Neuronal stem cell (in vitro differentiated cells): ENCODE measurements at regions not wholly inside any gene's neighbourhood (a gene's known extent, or its start where the extent isn't known, plus 50 kb on each side); places are given as distances from the start of the nearest gene placed in this dataset.

ENCODE experiments used
- DNase-seq: peaks from one replicate; pipeline ENCODE4 v3.0.0-alpha.2; 2013; ENCODE audit warnings: low spot score
- H2AFZ ChIP-seq: one replicate; pipeline ENCODE4 v1.6.1; 2013; ENCODE audit warnings: mild to moderate bottlenecking, low read length, inconsistent platforms
- H2AK5ac ChIP-seq: 2 replicates; pipeline ENCODE4 v1.6.1; 2013; ENCODE audit warnings: low read depth, mild to moderate bottlenecking, inconsistent platforms, low read length, moderate library complexity, mixed read lengths
- H2BK120ac ChIP-seq: 2 replicates; pipeline ENCODE4 v1.6.1; 2013; ENCODE audit warnings: low read depth, mild to moderate bottlenecking, inconsistent platforms, low read length, moderate library complexity, mixed read lengths
- H2BK12ac ChIP-seq: one replicate; pipeline ENCODE4 v1.6.1; 2013; ENCODE audit warnings: low read length, inconsistent platforms
- H2BK15ac ChIP-seq: 2 replicates; pipeline ENCODE4 v1.6.1; 2013; ENCODE audit warnings: mild to moderate bottlenecking, low read length, inconsistent platforms, mixed read lengths
- H2BK5ac ChIP-seq: one replicate; pipeline ENCODE4 v1.6.1; 2013; ENCODE audit warnings: inconsistent platforms, mild to moderate bottlenecking, low read length, moderate library complexity
- H3K14ac ChIP-seq: one replicate; pipeline ENCODE4 v1.6.1; 2013; ENCODE audit warnings: low read length, inconsistent platforms
- H3K18ac ChIP-seq: 2 replicates; pipeline ENCODE4 v1.6.1; 2013; ENCODE audit warnings: low read length, inconsistent platforms
- H3K23ac ChIP-seq: 2 replicates; pipeline ENCODE4 v1.6.1; 2013; ENCODE audit warnings: low read depth, mild to moderate bottlenecking, mixed read lengths, low read length, inconsistent platforms; ENCODE audit not compliant: poor library complexity
- H3K27ac ChIP-seq: replicated peaks from 3 replicates; pipeline ENCODE4 v1.5.1; 2013; ENCODE audit warnings: low read length, inconsistent platforms
- H3K27me3 ChIP-seq, 3 experiments: 2 replicates each; pipeline ENCODE4 v1.6.1; 2013; ENCODE audit warnings: low read length in 3 of 3, mild to moderate bottlenecking in 2 of 3, inconsistent platforms in 1 of 3, low read depth in 1 of 3, mixed read lengths in 1 of 3, moderate library complexity in 1 of 3; ENCODE audit not compliant: control insufficient read depth in 3 of 3, insufficient read depth in 3 of 3
- H3K36me3 ChIP-seq, 2 donors: replicated peaks in 1 of 2; 2 replicates each; pipeline ENCODE4 v1.6.1; 2013; ENCODE audit warnings: low read length in 2 of 2; ENCODE audit not compliant: control insufficient read depth in 2 of 2, insufficient read depth in 2 of 2
- H3K4ac ChIP-seq: 2 replicates; pipeline ENCODE4 v1.6.1; 2013; ENCODE audit warnings: inconsistent platforms, mild to moderate bottlenecking, low read length, moderate library complexity
- H3K4me1 ChIP-seq, 2 donors: 1 replicate in 1 of 2; 2 replicates in 1 of 2; pipeline ENCODE4 v1.6.1; 2013; ENCODE audit warnings: low read length in 2 of 2, low read depth in 1 of 2; ENCODE audit not compliant: control insufficient read depth in 2 of 2, insufficient read depth in 1 of 2
- H3K4me2 ChIP-seq: one replicate; pipeline ENCODE4 v1.6.1; 2013; ENCODE audit warnings: mild to moderate bottlenecking, low read length, inconsistent platforms; ENCODE audit not compliant: insufficient read depth, poor library complexity, severe bottlenecking
- H3K4me3 ChIP-seq, 2 donors: 2 replicates each; pipeline ENCODE4 v1.5.1; 2013; ENCODE audit warnings: low read length in 2 of 2, mild to moderate bottlenecking in 2 of 2, inconsistent platforms in 1 of 2, moderate library complexity in 1 of 2
- H3K79me1 ChIP-seq: one replicate; pipeline ENCODE4 v1.6.1; 2013; ENCODE audit warnings: low read depth, mild to moderate bottlenecking, inconsistent platforms, low read length, moderate library complexity
- H3K9ac ChIP-seq: one replicate; pipeline ENCODE4 v1.6.1; 2013; ENCODE audit warnings: mild to moderate bottlenecking, low read depth, low read length, inconsistent platforms; ENCODE audit not compliant: poor library complexity
- H3K9me3 ChIP-seq, 2 donors: replicated peaks in 1 of 2; 2 replicates each; pipeline versions ENCODE3 to v1.6.1; 2013; ENCODE audit warnings: low read length in 2 of 2, mild to moderate bottlenecking in 2 of 2, inconsistent platforms in 1 of 2, low read depth in 1 of 2, mixed read lengths in 1 of 2, moderate library complexity in 1 of 2; ENCODE audit not compliant: control insufficient read depth in 2 of 2, insufficient read depth in 1 of 2
- H4K8ac ChIP-seq: one replicate; pipeline ENCODE4 v1.6.1; 2013; ENCODE audit warnings: low read depth, mild to moderate bottlenecking, inconsistent platforms, low read length, moderate library complexity
- H4K91ac ChIP-seq: one replicate; pipeline ENCODE4 v1.6.1; 2013; ENCODE audit warnings: low read length, low read depth, mild to moderate bottlenecking, inconsistent platforms; ENCODE audit not compliant: poor library complexity
- WGBS, 2 donors: extraction: QIAGEN DNeasy Blood & Tissue Kit; methylation state at CpG; one replicate each; pipeline ENCODE4 v1.1.7; 2013; ENCODE audit warnings: missing lambda C conversion rate in 2 of 2, mixed read lengths in 1 of 2; ENCODE audit not compliant: insufficient read length in 2 of 2, insufficient replicate concordance in 1 of 2; ENCODE audit errors: extremely low coverage in 2 of 2; 5-methylcytosine and 5-hydroxymethylcytosine counted together

DNA sequence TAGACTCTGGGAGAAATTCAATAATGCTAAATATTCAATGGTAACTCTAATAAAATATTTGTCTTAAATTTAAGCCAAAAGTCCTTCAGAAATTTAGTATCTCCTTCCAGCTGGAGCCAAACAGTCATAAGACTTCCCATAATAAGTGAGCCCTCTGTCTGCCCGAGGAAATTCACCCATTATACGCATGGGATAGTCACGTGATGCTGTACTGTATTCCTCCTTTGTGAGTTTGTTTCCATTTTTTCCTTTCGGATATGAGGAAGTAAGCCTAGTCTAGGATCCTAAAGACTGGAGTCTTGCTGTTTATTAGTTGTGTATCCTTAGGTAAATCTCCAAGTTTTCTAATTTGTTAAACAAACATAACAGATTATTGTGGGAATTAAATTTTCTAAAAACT, 110.4 kb upstream of the PLAAT1 start:
- no peaks in the 10 kb centered on the region for H3K4me1 ChIP-seq
- no peak overlapping the region for H2BK15ac ChIP-seq
- no peak overlapping the region for H3K23ac ChIP-seq
- H3K27me3 ChIP-seq = peaks cover 0 to 3% (median 0%) of the 10 kb centered on the region in 3 experiments
- no peak overlapping the region for H2AFZ ChIP-seq
- no peak overlapping the region for H3K9ac ChIP-seq
- H3K79me1 ChIP-seq = no peaks in the 10 kb centered on the region
- no peak overlapping the region for H3K4me2 ChIP-seq
- H3K18ac ChIP-seq = no peak overlapping the region
- H3K14ac ChIP-seq = no peak overlapping the region
- no peak overlapping the region for H2BK5ac ChIP-seq
- no peak overlapping the region for H2BK12ac ChIP-seq
- no peaks in the 10 kb centered on the region for H3K9me3 ChIP-seq
- no peak for DNase-seq
- no peak overlapping the region for H3K27ac ChIP-seq
- H4K8ac ChIP-seq = no peak overlapping the region
- H2BK120ac ChIP-seq = no peak overlapping the region
- no peaks in the 10 kb centered on the region for H3K36me3 ChIP-seq
- H4K91ac ChIP-seq = no peak overlapping the region
- no peak overlapping the region for H3K4ac ChIP-seq
- H2AK5ac ChIP-seq = no peak overlapping the region
- no CpG with 5 or more reads among the region's 4 CpGs for WGBS, 2 donors
- H3K4me3 ChIP-seq = no peak overlapping the region

DNA sequence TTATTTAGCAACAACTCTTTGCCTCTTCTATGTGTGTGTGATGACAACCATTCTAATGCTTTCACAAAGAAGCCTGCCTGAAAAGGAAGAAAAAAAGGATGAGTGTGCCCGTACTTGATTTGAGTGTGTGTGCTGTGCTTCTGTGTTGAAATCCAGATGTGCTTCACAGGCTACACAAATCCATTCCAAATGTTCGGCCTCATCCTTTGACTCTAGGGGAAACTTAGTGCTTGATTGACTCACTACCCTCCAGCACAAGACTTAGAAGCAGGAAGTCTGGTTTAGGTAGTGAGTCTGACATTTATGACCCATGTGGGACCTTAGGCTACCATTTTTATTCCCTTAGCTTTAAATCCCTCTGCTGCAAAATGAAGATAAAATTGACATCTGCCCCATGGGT, 108.8 kb upstream of the PLAAT1 start:
- Histone ChIP-seq H3K4me1 (no peaks in the 10 kb centered on the region), H3K4me3 (no peak overlapping the region), H2BK12ac (no peak overlapping the region), H3K79me1 (no peaks in the 10 kb centered on the region), H3K14ac (no peak overlapping the region), H4K91ac (no peak overlapping the region), H2BK120ac (no peak overlapping the region), H3K9me3 (no peaks in the 10 kb centered on the region), H2BK5ac (no peak overlapping the region), H3K4me2 (no peak overlapping the region), H3K36me3 (no peaks in the 10 kb centered on the region), H3K23ac (no peak overlapping the region), H3K4ac (no peak overlapping the region), H3K18ac (no peak overlapping the region), H2BK15ac (no peak overlapping the region), H3K27me3 (no peaks in the 10 kb centered on the region), H3K9ac (no peak overlapping the region), H3K27ac (no peak overlapping the region), H2AFZ (no peak overlapping the region), H4K8ac (no peak overlapping the region), H2AK5ac (no peak overlapping the region)
- no peak for DNase-seq
- no CpG with 5 or more reads among the region's 2 CpGs for WGBS, 2 donors

DNA sequence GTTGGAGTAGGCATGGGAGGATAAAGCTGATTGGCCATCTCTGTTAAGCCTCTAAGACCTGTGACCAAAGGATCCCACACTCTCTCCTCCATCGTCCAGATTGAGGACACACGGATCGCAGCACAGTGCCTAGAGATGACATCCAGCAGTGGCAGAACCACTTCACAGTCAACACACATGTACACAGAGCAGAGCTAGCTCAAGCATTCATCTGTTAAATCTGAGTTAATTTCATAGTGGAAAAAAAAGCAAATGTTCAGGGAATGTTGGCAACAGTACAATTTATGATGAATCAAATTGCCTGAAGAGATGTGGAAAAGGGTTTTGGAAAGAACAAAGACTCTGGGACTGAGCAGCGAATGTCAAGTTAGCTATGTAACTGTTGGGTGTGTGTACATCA, 108.1 kb upstream of the PLAAT1 start:
- Histone ChIP-seq H2BK15ac (no peak overlapping the region), H2BK120ac (no peak overlapping the region), H3K14ac (no peak overlapping the region), H3K27ac (no peak overlapping the region), H3K36me3 (no peaks in the 10 kb centered on the region), H2BK12ac (no peak overlapping the region), H2AK5ac (no peak overlapping the region), H3K4me3 (no peak overlapping the region), H3K4me1 (no peaks in the 10 kb centered on the region), H3K4me2 (no peak overlapping the region), H3K27me3 (no peaks in the 10 kb centered on the region), H3K9ac (no peak overlapping the region), H3K79me1 (no peaks in the 10 kb centered on the region), H2AFZ (no peak overlapping the region), H4K8ac (no peak overlapping the region), H4K91ac (no peak overlapping the region), H3K23ac (no peak overlapping the region), H2BK5ac (no peak overlapping the region), H3K4ac (no peak overlapping the region), H3K18ac (no peak overlapping the region), H3K9me3 (no peaks in the 10 kb centered on the region)
- DNase-seq = no peak
- WGBS, 2 donors = no CpG with 5 or more reads among the region's 4 CpGs

- H4K8ac ChIP-seq = no peak overlapping the region
- no CpG with 5 or more reads among the region's 5 CpGs for WGBS, 2 donors
- H3K36me3 ChIP-seq = no peaks in the 10 kb centered on the region
- H2AFZ ChIP-seq = no peak overlapping the region
- no peaks in the 10 kb centered on the region for H3K27me3 ChIP-seq
- H3K4me3 ChIP-seq = no peak overlapping the region
- H3K14ac ChIP-seq = no peak overlapping the region
- no peak overlapping the region for H2BK15ac ChIP-seq
- no peak overlapping the region for H2BK5ac ChIP-seq
- no peak overlapping the region for H3K27ac ChIP-seq
- no peak overlapping the region for H2BK120ac ChIP-seq
- H2BK12ac ChIP-seq = no peak overlapping the region
- no peak overlapping the region for H3K4ac ChIP-seq
- H3K9me3 ChIP-seq = no peaks in the 10 kb centered on the region
- no peak overlapping the region for H2AK5ac ChIP-seq
- DNase-seq = no peak
- no peaks in the 10 kb centered on the region for H3K4me1 ChIP-seq
- no peak overlapping the region for H3K18ac ChIP-seq
- no peak overlapping the region for H3K4me2 ChIP-seq
- H3K79me1 ChIP-seq = no peaks in the 10 kb centered on the region
- no peak overlapping the region for H4K91ac ChIP-seq
- no peak overlapping the region for H3K23ac ChIP-seq
- no peak overlapping the region for H3K9ac ChIP-seq
Observed at GRCh38 chr3:193134856-193135255, 106.2 kb upstream of the PLAAT1 start.
